ENCODE measurements at regions not wholly inside any gene's neighbourhood (a gene's known extent, or its start where the extent isn't known, plus 50 kb on each side); places are given as distances from the start of the nearest gene placed in this dataset.

- TF ChIP-seq, protein P1, sequence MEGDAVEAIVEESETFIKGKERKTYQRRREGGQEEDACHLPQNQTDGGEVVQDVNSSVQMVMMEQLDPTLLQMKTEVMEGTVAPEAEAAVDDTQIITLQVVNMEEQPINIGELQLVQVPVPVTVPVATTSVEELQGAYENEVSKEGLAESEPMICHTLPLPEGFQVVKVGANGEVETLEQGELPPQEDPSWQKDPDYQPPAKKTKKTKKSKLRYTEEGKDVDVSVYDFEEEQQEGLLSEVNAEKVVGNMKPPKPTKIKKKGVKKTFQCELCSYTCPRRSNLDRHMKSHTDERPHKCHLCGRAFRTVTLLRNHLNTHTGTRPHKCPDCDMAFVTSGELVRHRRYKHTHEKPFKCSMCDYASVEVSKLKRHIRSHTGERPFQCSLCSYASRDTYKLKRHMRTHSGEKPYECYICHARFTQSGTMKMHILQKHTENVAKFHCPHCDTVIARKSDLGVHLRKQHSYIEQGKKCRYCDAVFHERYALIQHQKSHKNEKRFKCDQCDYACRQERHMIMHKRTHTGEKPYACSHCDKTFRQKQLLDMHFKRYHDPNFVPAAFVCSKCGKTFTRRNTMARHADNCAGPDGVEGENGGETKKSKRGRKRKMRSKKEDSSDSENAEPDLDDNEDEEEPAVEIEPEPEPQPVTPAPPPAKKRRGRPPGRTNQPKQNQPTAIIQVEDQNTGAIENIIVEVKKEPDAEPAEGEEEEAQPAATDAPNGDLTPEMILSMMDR (IDR thresholded peaks at IDR 0.05) = no peak
- no peak for DNase-seq (ENCODE audit: low spot score)
- H3K27ac ChIP-seq = no peak overlapping the region
- no peak overlapping the region for H3K4me3 ChIP-seq
These were observed 131.1 kb upstream of the G2E3 start for GRCh38 chr14:30427846-30428245.

GRCh38 chr14:30431552-30431951 is 127.4 kb upstream of the G2E3 start:
- TF ChIP-seq, protein P1 (IDR thresholded peaks at IDR 0.05) = no peak
- Histone ChIP-seq H3K4me3 (no peak overlapping the region), H3K27ac (no peak overlapping the region)
- no peak for DNase-seq (ENCODE audit: low spot score)

DNA sequence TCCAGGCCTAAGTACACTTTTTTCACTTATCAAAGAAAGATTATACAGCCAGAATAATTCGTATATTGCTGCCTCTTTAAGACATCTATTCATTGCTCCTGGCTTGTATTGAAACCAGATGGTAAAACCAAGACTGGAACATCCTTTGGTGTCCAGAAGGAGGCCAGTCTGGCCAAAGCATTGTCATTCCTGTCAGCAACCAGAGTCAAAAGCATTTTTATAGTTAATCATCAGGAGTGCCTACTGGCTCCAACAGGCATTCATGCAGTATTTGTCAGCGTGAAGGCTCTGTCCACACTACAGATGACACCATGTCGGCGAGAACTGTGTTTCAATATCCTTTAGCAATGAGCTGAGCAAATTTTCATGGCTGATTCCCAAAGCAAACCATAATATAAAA is 118.0 kb upstream of the G2E3 start:
- TF ChIP-seq, protein P1 (IDR thresholded peaks at IDR 0.05) = no peak
- no peak overlapping the region for H3K27ac ChIP-seq
- DNase-seq (ENCODE audit: low spot score) = no peak
- no peak overlapping the region for H3K4me3 ChIP-seq

DNA sequence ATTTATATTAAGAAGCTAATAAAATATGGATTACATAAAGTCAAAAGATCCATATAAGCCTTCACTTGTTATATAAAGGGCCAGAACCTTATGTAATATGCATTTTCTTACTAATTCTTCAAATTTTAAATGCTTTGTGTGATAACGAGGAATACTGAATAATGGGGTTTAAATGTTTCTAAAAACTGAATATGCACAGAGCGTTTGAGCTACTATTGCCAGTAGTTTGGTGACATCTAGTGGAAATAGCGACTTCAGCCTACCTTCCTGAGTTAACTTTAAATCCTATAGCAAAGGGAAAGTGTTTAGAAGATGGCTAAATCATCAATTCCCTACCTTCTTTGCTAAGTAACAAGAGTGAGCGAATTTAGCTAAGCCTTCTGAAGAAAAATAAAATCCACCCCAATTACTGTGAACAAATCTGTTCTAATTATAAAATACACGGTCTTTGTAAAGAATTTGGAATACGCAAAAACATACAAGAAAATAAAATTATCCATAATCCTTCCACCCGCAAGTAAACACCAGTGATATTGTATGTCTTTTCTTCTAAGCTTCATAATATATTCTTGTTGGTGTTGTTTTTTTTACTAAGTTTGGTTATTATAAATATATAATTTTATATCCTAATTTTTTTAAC is 115.5 kb upstream of the G2E3 start:
- TF ChIP-seq, protein P1 (IDR thresholded peaks at IDR 0.05) = no peak
- Histone ChIP-seq H3K4me3 (no peak overlapping the region), H3K27ac (no peak overlapping the region)
- DNase-seq (ENCODE audit: low spot score) = no peak

DNA sequence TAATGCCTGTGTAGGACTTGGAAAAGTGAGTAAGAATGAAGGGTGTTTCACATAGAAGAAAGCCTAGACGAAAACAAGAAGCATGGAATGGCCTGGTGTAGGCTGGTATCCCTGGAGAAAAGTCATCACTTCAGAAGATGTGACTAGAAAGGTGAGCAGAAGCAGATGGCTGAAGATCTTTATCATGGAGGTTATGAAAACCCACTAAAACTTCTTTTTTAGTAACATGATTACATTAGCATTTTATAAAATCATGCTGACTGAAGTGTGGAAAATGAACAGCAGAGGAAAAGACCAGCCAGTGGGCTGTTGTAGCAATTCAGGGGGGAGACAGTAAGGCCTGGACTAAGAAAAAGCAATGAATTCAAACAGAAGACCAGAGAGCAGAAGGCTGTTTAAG is 114.5 kb upstream of the G2E3 start:
- DNase-seq (ENCODE audit: low spot score) = no peak
- H3K4me3 ChIP-seq = no peak overlapping the region
- H3K27ac ChIP-seq = no peak overlapping the region
- TF ChIP-seq, protein P1 (IDR thresholded peaks at IDR 0.05) = no peak

GRCh38 chr14:30445011-30445793 is 113.8 kb upstream of the G2E3 start:
- H3K4me3 ChIP-seq = no peak overlapping the region
- DNase-seq (ENCODE audit: low spot score) = no peak
- TF ChIP-seq, protein P1 (IDR thresholded peaks at IDR 0.05) = no peak
- H3K27ac ChIP-seq = no peak overlapping the region

GRCh38 chr14:30445852-30446251 is 113.1 kb upstream of the G2E3 start:
- TF ChIP-seq, protein P1 (IDR thresholded peaks at IDR 0.05) = no peak
- no peak overlapping the region for H3K4me3 ChIP-seq
- no peak for DNase-seq (ENCODE audit: low spot score)
- no peak overlapping the region for H3K27ac ChIP-seq
